Suprapubic skin (tissue), 4 donors: ENCODE measurements at regions not wholly inside any gene's neighbourhood (a gene's known extent, or its start where the extent isn't known, plus 50 kb on each side); places are given as distances from the start of the nearest gene placed in this dataset.

Source experiments
- DNase-seq, 2 donors: peaks; one replicate each; pipeline ENCODE4 v3.0.0-alpha.2; 2019; ENCODE audit warnings: low spot score in 2 of 2
- H3K27ac ChIP-seq: fragments of 200-600 bp; sonication (generic); one replicate; pipeline ENCODE4 v1.5.1; 2019
- H3K27me3 ChIP-seq: fragments of 200-600 bp; sonication (generic); one replicate; pipeline ENCODE4 v1.5.1; 2019
- H3K36me3 ChIP-seq: fragments of 200-600 bp; sonication (generic); one replicate; pipeline ENCODE4 v1.5.1; 2019
- H3K4me1 ChIP-seq: fragments of 200-600 bp; sonication (generic); one replicate; pipeline ENCODE4 v1.5.1; 2019
- H3K4me3 ChIP-seq: fragments of 200-600 bp; sonication (generic); one replicate; pipeline ENCODE4 v1.5.1; 2019; ENCODE audit warnings: mild to moderate bottlenecking
- H3K9me3 ChIP-seq: fragments of 200-600 bp; sonication (generic); one replicate; pipeline ENCODE4 v1.5.1; 2019
- CTCF ChIP-seq, 2 donors: fragments of 200-600 bp in 1 of 2; fragments of 450-650 bp in 1 of 2; sonication (generic) in 1 of 2; IDR thresholded peaks; one replicate each; pipeline ENCODE4 v1.5.1; 2016 to 2019; ENCODE audit warnings: antibody characterized with exemption in 2 of 2, mild to moderate bottlenecking in 1 of 2, moderate library complexity in 1 of 2
- EP300 ChIP-seq: sonication (generic); formaldehyde crosslinking; IDR thresholded peaks from one replicate; pipeline ENCODE4 v1.6.1; 2017; ENCODE audit warnings: antibody characterized with exemption
- POLR2A ChIP-seq, 2 donors: fragments of 450-650 bp; IDR thresholded peaks; one replicate each; pipeline ENCODE4 v1.6.1; 2017; ENCODE audit warnings: antibody characterized with exemption in 2 of 2, mild to moderate bottlenecking in 2 of 2, moderate library complexity in 2 of 2
- POLR2AphosphoS5 ChIP-seq, 3 donors: sonication (generic); formaldehyde crosslinking; IDR thresholded peaks; one replicate each; pipeline ENCODE4 v1.6.1; 2017; ENCODE audit warnings: antibody characterized with exemption in 3 of 3
- WGBS: methylation state at CpG from one replicate; pipeline ENCODE4 v1.1.5; 2018; 5-methylcytosine and 5-hydroxymethylcytosine counted together

DNA sequence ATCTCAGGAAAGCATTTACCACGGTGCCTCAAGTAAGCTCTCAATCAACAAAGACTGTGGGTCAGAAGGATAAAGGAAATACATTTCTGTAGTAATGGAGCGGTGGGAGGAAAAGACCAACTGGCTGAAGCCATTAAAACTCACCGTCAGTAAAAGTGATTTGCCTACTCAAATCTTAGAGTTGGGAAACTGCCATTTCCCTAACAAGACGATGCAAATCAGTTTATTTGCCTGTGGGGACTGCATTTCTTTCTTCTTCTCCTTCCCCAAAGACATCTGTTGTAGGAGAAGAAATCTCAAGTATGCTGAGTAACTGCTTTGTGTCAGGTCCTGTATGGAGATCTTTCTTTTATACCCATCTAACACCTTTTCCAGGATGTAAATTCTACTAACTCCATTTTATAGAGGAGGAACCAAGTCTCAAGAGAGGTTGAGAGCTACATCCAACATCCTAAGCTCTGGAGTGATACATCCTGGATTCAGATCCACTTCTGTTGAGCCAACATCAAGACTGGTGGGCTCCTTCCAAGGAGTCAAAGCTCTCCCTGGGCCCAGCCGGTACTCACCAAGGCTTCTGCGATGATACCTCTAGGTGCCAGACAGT is 219.3 kb upstream of the FGGY start:
- no peaks in the 10 kb centered on the region for H3K36me3 ChIP-seq
- 80% methylated on average over 6 of the region's 6 CpGs for WGBS
- peaks cover 4% of the 10 kb centered on the region for H3K27me3 ChIP-seq
- no peak overlapping the region for H3K4me3 ChIP-seq
- H3K9me3 ChIP-seq = no peaks in the 10 kb centered on the region
- no peak for TF ChIP-seq POLR2AphosphoS5 (IDR thresholded peaks at IDR 0.05)
- no peak for TF ChIP-seq CTCF (IDR thresholded peaks at IDR 0.05)
- TF ChIP-seq POLR2A (IDR thresholded peaks at IDR 0.05) = no peak
- no peak for TF ChIP-seq EP300
- peaks cover 20% of the 10 kb centered on the region for H3K4me1 ChIP-seq
- no peak for DNase-seq
- no peak overlapping the region for H3K27ac ChIP-seq

- peaks cover 17% of the 10 kb centered on the region for H3K4me1 ChIP-seq
- H3K4me3 ChIP-seq = no peak overlapping the region
- no peaks in the 10 kb centered on the region for H3K9me3 ChIP-seq
- no peak overlapping the region for H3K27ac ChIP-seq
- no peaks in the 10 kb centered on the region for H3K36me3 ChIP-seq
- WGBS = 47% methylated on average over 4 of the region's 4 CpGs
- H3K27me3 ChIP-seq = peaks cover 4% of the 10 kb centered on the region
- DNase-seq = no peak
- TF ChIP-seq POLR2A (IDR thresholded peaks at IDR 0.05) (no peak), EP300 (no peak), CTCF (IDR thresholded peaks at IDR 0.05) (no peak), POLR2AphosphoS5 (IDR thresholded peaks at IDR 0.05) (no peak)
Measured at GRCh38 chr1:59078070-59078800, 218.7 kb upstream of the FGGY start.

GRCh38 chr1:59078866-59079265 is 218.0 kb upstream of the FGGY start:
- no peak for TF ChIP-seq CTCF (IDR thresholded peaks at IDR 0.05)
- TF ChIP-seq EP300 = no peak
- TF ChIP-seq POLR2A (IDR thresholded peaks at IDR 0.05) = no peak
- TF ChIP-seq POLR2AphosphoS5 (IDR thresholded peaks at IDR 0.05) = no peak
- H3K27me3 ChIP-seq = peaks cover 4% of the 10 kb centered on the region
- whole genome bisulfite sequencing = 68% methylated on average over 3 of the region's 3 CpGs
- no peaks in the 10 kb centered on the region for H3K36me3 ChIP-seq
- no peak for DNase-seq
- no peak overlapping the region for H3K4me3 ChIP-seq
- H3K27ac ChIP-seq = no peak overlapping the region
- peaks cover 17% of the 10 kb centered on the region for H3K4me1 ChIP-seq
- H3K9me3 ChIP-seq = no peaks in the 10 kb centered on the region

- H3K27ac ChIP-seq = no peak overlapping the region
- H3K9me3 ChIP-seq = no peaks in the 10 kb centered on the region
- no peak for DNase-seq
- TF ChIP-seq EP300 = no peak
- TF ChIP-seq POLR2A (IDR thresholded peaks at IDR 0.05) = no peak
- TF ChIP-seq CTCF (IDR thresholded peaks at IDR 0.05) = no peak
- no peak for TF ChIP-seq POLR2AphosphoS5 (IDR thresholded peaks at IDR 0.05)
- H3K27me3 ChIP-seq = peaks cover 4% of the 10 kb centered on the region
- H3K36me3 ChIP-seq = no peaks in the 10 kb centered on the region
- H3K4me1 ChIP-seq = peaks cover 19% of the 10 kb centered on the region
- 33% methylated on average over 3 of the region's 3 CpGs for WGBS
- no peak overlapping the region for H3K4me3 ChIP-seq
Measured at GRCh38 chr1:59079434-59080140, 217.3 kb upstream of the FGGY start.

DNA sequence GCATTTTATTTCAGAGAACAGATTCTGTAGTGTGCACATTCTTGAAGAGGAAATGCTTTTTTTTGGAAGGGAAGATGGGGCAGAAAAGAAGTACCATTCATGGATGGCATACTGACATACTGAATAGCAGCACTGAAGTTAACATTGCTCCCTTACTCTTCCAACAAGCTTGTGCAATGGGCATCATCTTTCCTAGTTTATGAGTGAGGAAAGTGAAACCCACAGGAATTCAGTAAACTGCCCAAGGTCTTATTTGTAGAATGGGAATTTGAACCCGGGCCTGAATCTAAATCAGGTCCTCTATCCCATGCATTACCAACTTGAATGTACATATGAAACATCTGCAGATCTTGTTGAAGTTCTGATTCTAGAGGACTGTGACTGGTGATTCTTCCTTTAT is 215.7 kb upstream of the FGGY start:
- Histone ChIP-seq H3K4me3 (no peak overlapping the region), H3K36me3 (no peaks in the 10 kb centered on the region), H3K9me3 (no peaks in the 10 kb centered on the region), H3K27me3 (peaks cover 4% of the 10 kb centered on the region), H3K4me1 (peaks cover 22% of the 10 kb centered on the region), H3K27ac (no peak overlapping the region)
- TF ChIP-seq POLR2A (IDR thresholded peaks at IDR 0.05) (no peak), CTCF (IDR thresholded peaks at IDR 0.05) (no peak), EP300 (no peak), POLR2AphosphoS5 (IDR thresholded peaks at IDR 0.05) (no peak)
- 93% methylated on average over 1 of the region's 1 CpG for WGBS
- no peak for DNase-seq
